Right lobe of liver (tissue), 6 donors: ENCODE measurements at regions not wholly inside any gene's neighbourhood (a gene's known extent, or its start where the extent isn't known, plus 50 kb on each side); places are given as distances from the start of the nearest gene placed in this dataset.

ENCODE experiments used
- ATAC-seq, 4 donors: fragments of 200-7000 bp; cut with Tn5 transposase; one replicate each; pipeline ENCODE4 v1.9.1; 2020; ENCODE audit warnings: mild to moderate bottlenecking in 4 of 4, moderate library complexity in 4 of 4
- DNase-seq, 3 donors: peaks; one replicate each; pipeline ENCODE4 v3.0.0-alpha.2; 2020
- H3K27ac ChIP-seq, 3 donors: fragments of 200-600 bp; one replicate each; pipeline ENCODE4 v1.8.0; 2022
- H3K27me3 ChIP-seq, 2 donors: fragments of 200-600 bp; one replicate each; pipeline ENCODE4 v1.8.0; 2022
- H3K36me3 ChIP-seq, 4 donors: fragments of 200-600 bp; sonication (generic) in 1 of 4; one replicate each; pipeline versions ENCODE4 v1.5.1 to v1.8.0; 2017 to 2022; ENCODE audit warnings: control low read depth in 1 of 4
- H3K4me1 ChIP-seq, 4 donors: fragments of 200-600 bp; sonication (generic) in 1 of 4; one replicate each; pipeline versions ENCODE4 v1.5.1 to v1.8.0; 2017 to 2022; ENCODE audit warnings: control low read depth in 1 of 4
- H3K4me3 ChIP-seq, 3 donors: fragments of 200-600 bp; one replicate each; pipeline ENCODE4 v1.8.0; 2022
- H3K9me3 ChIP-seq, 4 donors: fragments of 200-600 bp; sonication (generic) in 1 of 4; one replicate each; pipeline versions ENCODE4 v1.5.1 to v1.8.0; 2017 to 2022; ENCODE audit warnings: control low read depth in 1 of 4
- CTCF ChIP-seq, 4 donors: fragments of 200-600 bp in 3 of 4; fragments of 450-650 bp in 1 of 4; IDR thresholded peaks; one replicate each; pipeline versions ENCODE4 v1.5.1 to v1.8.0; 2016 to 2022; ENCODE audit warnings: antibody characterized with exemption in 4 of 4, mild to moderate bottlenecking in 2 of 4
- POLR2A ChIP-seq: fragments of 450-650 bp; IDR thresholded peaks from one replicate; pipeline ENCODE4 v1.6.1; 2017; ENCODE audit warnings: antibody characterized with exemption, mild to moderate bottlenecking
- WGBS: methylation state at CpG from one replicate; pipeline ENCODE4 v1.1.6; 2018; ENCODE audit warnings: low coverage, low lambda C conversion rate; ENCODE audit not compliant: insufficient coverage; ENCODE audit errors: missing lambda C conversion rate; 5-methylcytosine and 5-hydroxymethylcytosine counted together
- intact Hi-C, 2 donors: fragments of 100-400 bp; cut with DNase I; formaldehyde crosslinking; loops; one replicate each; pipeline versions ENCODE4 v1.11.2 to v1.14.1; 2022
- donor health status: DM: no; HTN: yes; CAD: no.
- donor health status: DM: no; HTN: no; CAD: no.
- donor health status: DM: no; HTN: no; CAD: no.
- donor health status: DM: no; HTN: yes; CAD: no.
- donor health status: DM: no; HTN: yes; CAD: no.

GRCh38 chr7:119571666-119572065, 701.3 kb upstream of the KCND2 start:
- no peak for DNase-seq
- intact Hi-C loops = no loop called here
- TF ChIP-seq POLR2A (no peak), CTCF (IDR thresholded peaks at IDR 0.05) (no peak)
- Histone ChIP-seq H3K36me3 (no peaks in the 10 kb centered on the region), H3K27me3 (no peaks in the 10 kb centered on the region), H3K27ac (no peak overlapping the region), H3K4me3 (no peak overlapping the region), H3K4me1 (no peaks in the 10 kb centered on the region), H3K9me3 (no peaks in the 10 kb centered on the region)
- WGBS = 30% methylated on average over 1 of the region's 1 CpG
- ATAC-seq = no peak

- intact Hi-C loops = no loop called here
- Histone ChIP-seq H3K4me1 (no peaks in the 10 kb centered on the region), H3K36me3 (no peaks in the 10 kb centered on the region), H3K9me3 (no peaks in the 10 kb centered on the region), H3K4me3 (no peak overlapping the region), H3K27ac (no peak overlapping the region), H3K27me3 (no peaks in the 10 kb centered on the region)
- ATAC-seq = no peak
- TF ChIP-seq POLR2A (no peak), CTCF (IDR thresholded peaks at IDR 0.05) (no peak)
- 78% methylated on average over 1 of the region's 4 CpGs for WGBS
- no peak for DNase-seq
These were observed 700.8 kb upstream of the KCND2 start for GRCh38 chr7:119572132-119572531.

GRCh38 chr7:119572541-119572940, 700.4 kb upstream of the KCND2 start:
- Histone ChIP-seq H3K4me3 (no peak overlapping the region), H3K4me1 (no peaks in the 10 kb centered on the region), H3K9me3 (no peaks in the 10 kb centered on the region), H3K27ac (no peak overlapping the region), H3K27me3 (no peaks in the 10 kb centered on the region), H3K36me3 (no peaks in the 10 kb centered on the region)
- WGBS = no CpG with 5 or more reads among the region's 5 CpGs
- TF ChIP-seq POLR2A (no peak), CTCF (IDR thresholded peaks at IDR 0.05) (no peak)
- intact Hi-C loops = no loop called here
- DNase-seq (no peak), ATAC-seq (peak in 1 of 4 donors; percentile 36)

GRCh38 chr7:119578116-119578515, 694.9 kb upstream of the KCND2 start:
- Histone ChIP-seq H3K4me3 (no peak overlapping the region), H3K27me3 (no peaks in the 10 kb centered on the region), H3K4me1 (no peaks in the 10 kb centered on the region), H3K9me3 (no peaks in the 10 kb centered on the region), H3K36me3 (no peaks in the 10 kb centered on the region), H3K27ac (no peak overlapping the region)
- 42% methylated on average over 2 of the region's 2 CpGs for WGBS
- DNase-seq = no peak
- no peak for ATAC-seq
- TF ChIP-seq CTCF (IDR thresholded peaks at IDR 0.05) = no peak
- TF ChIP-seq POLR2A = no peak
- intact Hi-C loops = no loop called here

GRCh38 chr7:119594956-119595355, 678.0 kb upstream of the KCND2 start:
- no peak overlapping the region for H3K27ac ChIP-seq
- ATAC-seq = no peak
- intact Hi-C loops = no loop called here
- no peaks in the 10 kb centered on the region for H3K27me3 ChIP-seq
- no peaks in the 10 kb centered on the region for H3K36me3 ChIP-seq
- DNase-seq = no peak
- no peaks in the 10 kb centered on the region for H3K9me3 ChIP-seq
- no peaks in the 10 kb centered on the region for H3K4me1 ChIP-seq
- 38% methylated on average over 4 of the region's 4 CpGs for WGBS
- TF ChIP-seq POLR2A = no peak
- H3K4me3 ChIP-seq = no peak overlapping the region
